ENCODE measurements at regions not wholly inside any gene's neighbourhood (a gene's known extent, or its start where the extent isn't known, plus 50 kb on each side); places are given as distances from the start of the nearest gene placed in this dataset.
"Not testable (repeated sequence)": the region's sequence is repeated elsewhere in the genome, so short reads cannot be mapped to it uniquely, and the experiment has no call there.

DNA sequence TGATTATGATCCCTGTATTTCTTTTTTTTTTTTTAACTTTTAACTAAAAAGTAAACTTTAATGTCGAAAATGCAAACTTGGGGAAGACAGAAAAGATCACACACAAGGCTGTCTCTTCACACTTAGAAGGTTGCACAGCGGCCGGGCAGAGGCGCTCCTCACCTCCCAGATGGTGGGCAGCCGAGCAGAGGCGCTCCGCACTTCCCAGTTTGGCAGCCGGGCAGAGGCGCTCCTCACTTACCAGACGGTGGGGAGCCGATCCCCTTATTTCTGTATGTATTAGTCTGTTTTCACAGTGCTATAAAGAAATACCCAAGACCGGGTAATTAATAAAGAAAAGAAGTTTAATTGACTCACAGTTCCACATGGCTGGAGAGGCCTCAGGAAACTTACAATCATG lies 805.6 kb upstream of the SPRY2 start:
- TF ChIP-seq, protein P1, sequence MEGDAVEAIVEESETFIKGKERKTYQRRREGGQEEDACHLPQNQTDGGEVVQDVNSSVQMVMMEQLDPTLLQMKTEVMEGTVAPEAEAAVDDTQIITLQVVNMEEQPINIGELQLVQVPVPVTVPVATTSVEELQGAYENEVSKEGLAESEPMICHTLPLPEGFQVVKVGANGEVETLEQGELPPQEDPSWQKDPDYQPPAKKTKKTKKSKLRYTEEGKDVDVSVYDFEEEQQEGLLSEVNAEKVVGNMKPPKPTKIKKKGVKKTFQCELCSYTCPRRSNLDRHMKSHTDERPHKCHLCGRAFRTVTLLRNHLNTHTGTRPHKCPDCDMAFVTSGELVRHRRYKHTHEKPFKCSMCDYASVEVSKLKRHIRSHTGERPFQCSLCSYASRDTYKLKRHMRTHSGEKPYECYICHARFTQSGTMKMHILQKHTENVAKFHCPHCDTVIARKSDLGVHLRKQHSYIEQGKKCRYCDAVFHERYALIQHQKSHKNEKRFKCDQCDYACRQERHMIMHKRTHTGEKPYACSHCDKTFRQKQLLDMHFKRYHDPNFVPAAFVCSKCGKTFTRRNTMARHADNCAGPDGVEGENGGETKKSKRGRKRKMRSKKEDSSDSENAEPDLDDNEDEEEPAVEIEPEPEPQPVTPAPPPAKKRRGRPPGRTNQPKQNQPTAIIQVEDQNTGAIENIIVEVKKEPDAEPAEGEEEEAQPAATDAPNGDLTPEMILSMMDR (IDR thresholded peaks at IDR 0.05): not testable (repeated sequence)
- not testable (repeated sequence) for TF ChIP-seq POLR2A (IDR thresholded peaks at IDR 0.05)
